Parathyroid adenoma (tissue), 2 donors: ENCODE measurements at regions not wholly inside any gene's neighbourhood (a gene's known extent, or its start where the extent isn't known, plus 50 kb on each side); places are given as distances from the start of the nearest gene placed in this dataset.

ENCODE experiments used
- H2AFZ ChIP-seq: fragments of 300-600 bp; sonication (generic); one replicate; pipeline ENCODE4 v1.7.0; 2017; ENCODE audit warnings: antibody characterized with exemption, mild to moderate bottlenecking
- H3K27ac ChIP-seq: fragments of 300-600 bp; sonication (generic); one replicate; pipeline ENCODE4 v1.7.0; 2017
- H3K27me3 ChIP-seq: fragments of 300-600 bp; sonication (generic); one replicate; pipeline ENCODE4 v1.7.0; 2017; ENCODE audit warnings: low read length; ENCODE audit not compliant: control insufficient read depth, insufficient read depth
- H3K36me3 ChIP-seq: fragments of 300-600 bp; sonication (generic); one replicate; pipeline ENCODE4 v1.7.0; 2017; ENCODE audit warnings: low read length; ENCODE audit not compliant: control insufficient read depth, insufficient read depth
- H3K4me1 ChIP-seq: fragments of 300-600 bp; sonication (generic); one replicate; pipeline ENCODE4 v1.7.0; 2017; ENCODE audit warnings: control low read depth
- H3K4me2 ChIP-seq: fragments of 300-600 bp; sonication (generic); one replicate; pipeline ENCODE4 v1.7.0; 2017; ENCODE audit warnings: low read length
- H3K4me3 ChIP-seq: fragments of 300-600 bp; sonication (generic); one replicate; pipeline ENCODE4 v1.7.0; 2017; ENCODE audit warnings: low read depth, low read length
- H3K79me2 ChIP-seq: fragments of 300-600 bp; sonication (generic); one replicate; pipeline ENCODE4 v1.7.0; 2017; ENCODE audit warnings: control low read depth
- H3K9ac ChIP-seq: fragments of 300-600 bp; sonication (generic); one replicate; pipeline ENCODE4 v1.7.0; 2017; ENCODE audit warnings: mild to moderate bottlenecking
- H3K9me3 ChIP-seq: fragments of 300-600 bp; sonication (generic); one replicate; pipeline ENCODE4 v1.7.0; 2017; ENCODE audit warnings: low read length; ENCODE audit not compliant: control insufficient read depth
- CTCF ChIP-seq: fragments of 300-600 bp; sonication (generic); IDR thresholded peaks from one replicate; pipeline ENCODE4 v1.7.0; 2017; ENCODE audit warnings: antibody characterized with exemption, mild to moderate bottlenecking
- donor health status: primary hyperparathyroidism.

GRCh38 chr3:144457758-144458157 lies 486.1 kb downstream of the DIPK2A start:
- Histone ChIP-seq H2AFZ (no peak overlapping the region), H3K4me1 (no peaks in the 10 kb centered on the region), H3K9ac (no peak overlapping the region), H3K36me3 (no peaks in the 10 kb centered on the region), H3K4me3 (no peak overlapping the region), H3K27me3 (no peaks in the 10 kb centered on the region), H3K9me3 (no peaks in the 10 kb centered on the region), H3K27ac (no peak overlapping the region), H3K79me2 (no peaks in the 10 kb centered on the region), H3K4me2 (no peak overlapping the region)
- no peak for TF ChIP-seq CTCF

GRCh38 chr3:144458283-144458682 lies 486.7 kb downstream of the DIPK2A start:
- Histone ChIP-seq H3K27me3 (no peaks in the 10 kb centered on the region), H3K36me3 (no peaks in the 10 kb centered on the region), H3K9ac (no peak overlapping the region), H3K4me1 (no peaks in the 10 kb centered on the region), H3K27ac (no peak overlapping the region), H3K9me3 (no peaks in the 10 kb centered on the region), H3K4me2 (no peak overlapping the region), H2AFZ (no peak overlapping the region), H3K79me2 (no peaks in the 10 kb centered on the region), H3K4me3 (no peak overlapping the region)
- TF ChIP-seq CTCF: no peak

GRCh38 chr3:144462337-144462736 lies 490.7 kb downstream of the DIPK2A start:
- no peak overlapping the region for H3K4me2 ChIP-seq
- no peak overlapping the region for H3K4me3 ChIP-seq
- H2AFZ ChIP-seq: no peak overlapping the region
- H3K4me1 ChIP-seq: no peaks in the 10 kb centered on the region
- no peaks in the 10 kb centered on the region for H3K36me3 ChIP-seq
- H3K9me3 ChIP-seq: no peaks in the 10 kb centered on the region
- H3K27ac ChIP-seq: no peak overlapping the region
- no peaks in the 10 kb centered on the region for H3K79me2 ChIP-seq
- no peak for TF ChIP-seq CTCF
- no peak overlapping the region for H3K9ac ChIP-seq
- H3K27me3 ChIP-seq: no peaks in the 10 kb centered on the region

- no peak overlapping the region for H2AFZ ChIP-seq
- H3K4me2 ChIP-seq: no peak overlapping the region
- H3K36me3 ChIP-seq: no peaks in the 10 kb centered on the region
- H3K9ac ChIP-seq: no peak overlapping the region
- no peaks in the 10 kb centered on the region for H3K27me3 ChIP-seq
- H3K4me1 ChIP-seq: no peaks in the 10 kb centered on the region
- H3K79me2 ChIP-seq: no peaks in the 10 kb centered on the region
- no peak for TF ChIP-seq CTCF
- no peak overlapping the region for H3K4me3 ChIP-seq
- no peak overlapping the region for H3K27ac ChIP-seq
- H3K9me3 ChIP-seq: no peaks in the 10 kb centered on the region
Observed at GRCh38 chr3:144463911-144464310, 492.3 kb downstream of the DIPK2A start.

- Histone ChIP-seq H3K27me3 (no peaks in the 10 kb centered on the region), H3K4me3 (no peak overlapping the region), H3K9ac (no peak overlapping the region), H3K79me2 (no peaks in the 10 kb centered on the region), H2AFZ (no peak overlapping the region), H3K4me2 (no peak overlapping the region), H3K9me3 (no peaks in the 10 kb centered on the region), H3K4me1 (no peaks in the 10 kb centered on the region), H3K36me3 (no peaks in the 10 kb centered on the region), H3K27ac (no peak overlapping the region)
- TF ChIP-seq CTCF: no peak
Observed at GRCh38 chr3:144466114-144466513, 494.5 kb downstream of the DIPK2A start.
